Lung (tissue), 11 donors: ENCODE measurements at regions not wholly inside any gene's neighbourhood (a gene's known extent, or its start where the extent isn't known, plus 50 kb on each side); places are given as distances from the start of the nearest gene placed in this dataset.

Experiments
- ATAC-seq: fragments of 200-7000 bp; cut with Tn5 transposase; one replicate; pipeline ENCODE4 v1.9.1; 2020; ENCODE audit warnings: moderate number of reproducible peaks; ENCODE audit not compliant: insufficient read depth, low FRiP score
- DNase-seq, 3 donors: peaks; one replicate each; pipeline ENCODE4 v3.0.0-alpha.2; 2013 to 2017
- H3K27ac ChIP-seq, 2 donors: one replicate each; pipeline ENCODE4 v1.5.1; 2013; ENCODE audit warnings: mild to moderate bottlenecking in 2 of 2, moderate library complexity in 2 of 2, control low read depth in 1 of 2, inconsistent platforms in 1 of 2, low read depth in 1 of 2, low read length in 1 of 2
- H3K27me3 ChIP-seq, 3 donors: one replicate each; pipeline ENCODE4 v1.5.1; 2013; ENCODE audit warnings: low read length in 2 of 3; ENCODE audit not compliant: control insufficient read depth in 3 of 3, insufficient read depth in 3 of 3
- H3K36me3 ChIP-seq, 4 donors: one replicate each; pipeline ENCODE4 v1.5.1; 2013; ENCODE audit warnings: low read length in 4 of 4, mild to moderate bottlenecking in 1 of 4, moderate library complexity in 1 of 4; ENCODE audit not compliant: control insufficient read depth in 4 of 4, insufficient read depth in 4 of 4
- H3K4me1 ChIP-seq, 5 donors: one replicate each; pipeline ENCODE4 v1.5.1; 2013; ENCODE audit warnings: low read length in 5 of 5, mild to moderate bottlenecking in 2 of 5, moderate library complexity in 1 of 5; ENCODE audit not compliant: control insufficient read depth in 5 of 5, insufficient read depth in 5 of 5
- H3K4me3 ChIP-seq: one replicate; pipeline ENCODE4 v1.5.1; 2013; ENCODE audit warnings: mild to moderate bottlenecking, control low read depth, moderate library complexity
- H3K9ac ChIP-seq, 2 donors: one replicate each; pipeline ENCODE4 v1.5.1; 2013; ENCODE audit warnings: low read length in 2 of 2, control low read depth in 1 of 2; ENCODE audit not compliant: insufficient read depth in 1 of 2
- H3K9me3 ChIP-seq, 4 donors: one replicate each; pipeline ENCODE4 v1.5.1; 2013; ENCODE audit warnings: low read length in 3 of 4, mild to moderate bottlenecking in 1 of 4, moderate library complexity in 1 of 4; ENCODE audit not compliant: control insufficient read depth in 4 of 4, insufficient read depth in 3 of 4
- WGBS, 2 donors: extraction: QIAGEN DNeasy Blood & Tissue Kit; methylation state at CpG; one replicate each; pipeline ENCODE4 v1.1.7; 2013; 5-methylcytosine and 5-hydroxymethylcytosine counted together
- TF ChIP-seq, protein P1 (sequence below): IDR thresholded peaks from 2 replicates; pipeline ENCODE4 v1.5.1; 2012; ENCODE audit warnings: mild to moderate bottlenecking; ENCODE audit errors: control extremely low read depth, extremely low read depth
- donor health status: control.
- donor health status: control.
- donor health status: Bipolar disorder and iron deficiency.
- donor health status: healthy.
- donor health status: DM: yes; HTN: yes; CAD: no.

GRCh38 chr2:71786291-71787107 is 333.1 kb downstream of the DYSF start:
- Histone ChIP-seq H3K36me3 (no peaks in the 10 kb centered on the region), H3K4me3 (no peak overlapping the region), H3K9me3 (no peaks in the 10 kb centered on the region), H3K27me3 (no peaks in the 10 kb centered on the region), H3K27ac (no peak overlapping the region), H3K4me1 (peaks cover 0 to 10% (median 0%) of the 10 kb centered on the region in 5 donors), H3K9ac (no peak overlapping the region)
- DNase-seq, result no peak
- WGBS, 2 donors, result 90% methylated on average over 17 of the region's 17 CpGs
- TF ChIP-seq, protein P1, sequence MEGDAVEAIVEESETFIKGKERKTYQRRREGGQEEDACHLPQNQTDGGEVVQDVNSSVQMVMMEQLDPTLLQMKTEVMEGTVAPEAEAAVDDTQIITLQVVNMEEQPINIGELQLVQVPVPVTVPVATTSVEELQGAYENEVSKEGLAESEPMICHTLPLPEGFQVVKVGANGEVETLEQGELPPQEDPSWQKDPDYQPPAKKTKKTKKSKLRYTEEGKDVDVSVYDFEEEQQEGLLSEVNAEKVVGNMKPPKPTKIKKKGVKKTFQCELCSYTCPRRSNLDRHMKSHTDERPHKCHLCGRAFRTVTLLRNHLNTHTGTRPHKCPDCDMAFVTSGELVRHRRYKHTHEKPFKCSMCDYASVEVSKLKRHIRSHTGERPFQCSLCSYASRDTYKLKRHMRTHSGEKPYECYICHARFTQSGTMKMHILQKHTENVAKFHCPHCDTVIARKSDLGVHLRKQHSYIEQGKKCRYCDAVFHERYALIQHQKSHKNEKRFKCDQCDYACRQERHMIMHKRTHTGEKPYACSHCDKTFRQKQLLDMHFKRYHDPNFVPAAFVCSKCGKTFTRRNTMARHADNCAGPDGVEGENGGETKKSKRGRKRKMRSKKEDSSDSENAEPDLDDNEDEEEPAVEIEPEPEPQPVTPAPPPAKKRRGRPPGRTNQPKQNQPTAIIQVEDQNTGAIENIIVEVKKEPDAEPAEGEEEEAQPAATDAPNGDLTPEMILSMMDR, result no peak
- no peak for ATAC-seq

DNA sequence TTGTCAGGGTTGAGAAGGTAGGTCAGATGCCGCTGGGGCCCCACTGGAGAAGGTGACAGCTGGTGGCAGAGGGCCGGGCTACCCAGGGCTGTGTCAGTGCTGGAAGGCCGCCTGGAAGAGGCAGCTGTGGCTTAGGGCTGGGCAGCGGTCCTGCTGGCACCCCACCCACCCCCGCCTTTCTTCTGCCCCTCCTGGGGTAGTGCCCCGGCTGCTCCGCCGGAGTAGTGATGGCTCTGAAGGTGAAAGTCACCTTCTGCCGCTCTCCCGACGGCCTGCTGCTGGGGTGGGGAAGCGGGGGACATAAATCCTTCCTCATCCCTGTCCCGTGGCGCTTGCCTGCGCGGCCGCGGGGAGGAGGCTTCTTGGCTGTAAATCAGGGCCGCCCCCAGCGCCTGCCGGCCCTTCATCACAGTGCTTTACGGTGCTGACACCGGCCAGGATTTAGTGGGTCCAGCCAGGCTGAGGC is 332.2 kb downstream of the DYSF start:
- Histone ChIP-seq H3K4me1 (peaks cover 0 to 4% (median 0%) of the 10 kb centered on the region in 5 donors), H3K27ac (no peak overlapping the region), H3K27me3 (no peaks in the 10 kb centered on the region), H3K9me3 (no peaks in the 10 kb centered on the region), H3K9ac (no peak overlapping the region), H3K4me3 (no peak overlapping the region), H3K36me3 (no peaks in the 10 kb centered on the region)
- DNase-seq (no peak), ATAC-seq (no peak)
- TF ChIP-seq, protein P1, result no peak
- WGBS, 2 donors, result 69 to 78% methylated on average over 21 to 23 of the region's 23 CpGs

GRCh38 chr2:71784734-71785511 is 331.6 kb downstream of the DYSF start:
- H3K9ac ChIP-seq, result no peak overlapping the region
- WGBS, 2 donors, result 80 to 88% methylated on average over 8 of the region's 8 CpGs
- H3K4me1 ChIP-seq, result peaks cover 0 to 3% (median 0%) of the 10 kb centered on the region in 5 donors
- no peak overlapping the region for H3K27ac ChIP-seq
- TF ChIP-seq, protein P1, result no peak
- DNase-seq (no peak), ATAC-seq (no peak)
- no peaks in the 10 kb centered on the region for H3K36me3 ChIP-seq
- H3K9me3 ChIP-seq, result no peaks in the 10 kb centered on the region
- no peak overlapping the region for H3K4me3 ChIP-seq
- no peaks in the 10 kb centered on the region for H3K27me3 ChIP-seq
